Ammon's horn (tissue), 1 donor: ENCODE measurements at regions not wholly inside any gene's neighbourhood (a gene's known extent, or its start where the extent isn't known, plus 50 kb on each side); places are given as distances from the start of the nearest gene placed in this dataset.
A peak's percentile ranks its signal among the peaks of the same experiment; 100 is the strongest.

Experiments
- DNase-seq: peaks from one replicate; pipeline ENCODE4 v3.0.0-alpha.2; 2016; ENCODE audit warnings: low spot score

DNA sequence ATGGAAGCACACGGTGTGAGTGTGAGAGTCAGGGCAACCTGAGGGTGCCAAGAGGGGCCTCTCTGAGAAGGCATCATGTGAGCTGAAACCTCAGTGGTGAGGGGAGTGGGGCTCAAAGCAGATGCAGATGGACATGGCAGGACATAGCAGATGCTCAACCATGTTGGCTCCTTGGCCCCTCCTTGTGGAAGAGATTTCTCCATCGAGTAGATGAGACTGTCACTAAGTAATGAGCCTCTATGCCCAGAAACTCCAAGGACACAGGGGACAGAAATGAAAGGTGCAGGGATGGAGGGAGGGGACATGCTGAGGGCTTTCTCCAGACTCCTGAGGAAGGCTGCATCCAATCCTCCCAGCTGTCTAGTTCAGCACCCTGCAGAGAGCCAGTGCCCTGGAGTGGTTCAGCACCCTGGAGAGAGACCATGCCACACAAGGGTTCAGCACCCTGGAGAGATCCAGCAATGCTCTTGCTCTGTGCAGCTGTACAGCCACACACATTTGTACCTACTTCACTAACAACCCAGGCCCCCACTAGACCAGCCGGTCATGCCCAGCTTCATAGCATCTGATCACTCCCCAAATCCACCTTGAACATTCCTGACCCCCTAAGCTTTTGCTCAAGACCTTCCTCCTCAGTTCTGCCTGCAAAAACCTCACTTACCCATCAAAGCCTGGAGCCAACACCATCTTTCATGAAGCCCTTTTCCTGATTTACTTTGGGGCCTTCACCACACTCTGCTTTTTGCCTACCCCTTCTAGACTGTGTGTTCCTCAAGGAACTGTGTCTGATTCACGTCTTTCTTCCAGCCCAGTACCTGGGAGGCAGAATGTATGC is 252.0 kb downstream of the CTTN start:
- peak; percentile 68 for DNase-seq

DNA sequence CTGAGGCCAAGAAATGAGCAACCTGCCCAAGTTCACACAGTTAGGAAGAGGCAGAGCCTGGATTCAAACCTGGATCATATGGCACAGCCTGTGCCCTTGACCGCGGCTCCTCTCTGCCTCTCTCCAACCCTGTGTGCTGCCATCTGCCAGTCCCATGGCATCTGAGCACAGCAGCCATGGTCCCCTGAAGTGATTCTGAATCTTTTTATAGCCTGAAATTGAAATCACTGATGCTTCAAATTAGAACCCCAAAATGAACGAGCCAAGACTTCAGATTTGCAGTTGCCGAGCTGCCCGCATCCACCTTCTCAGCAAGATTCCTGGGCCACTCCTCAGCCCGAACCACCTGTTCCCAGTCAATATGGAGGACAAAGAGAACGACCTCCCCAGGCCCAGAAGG is 252.7 kb downstream of the CTTN start:
- no peak for DNase-seq

DNA sequence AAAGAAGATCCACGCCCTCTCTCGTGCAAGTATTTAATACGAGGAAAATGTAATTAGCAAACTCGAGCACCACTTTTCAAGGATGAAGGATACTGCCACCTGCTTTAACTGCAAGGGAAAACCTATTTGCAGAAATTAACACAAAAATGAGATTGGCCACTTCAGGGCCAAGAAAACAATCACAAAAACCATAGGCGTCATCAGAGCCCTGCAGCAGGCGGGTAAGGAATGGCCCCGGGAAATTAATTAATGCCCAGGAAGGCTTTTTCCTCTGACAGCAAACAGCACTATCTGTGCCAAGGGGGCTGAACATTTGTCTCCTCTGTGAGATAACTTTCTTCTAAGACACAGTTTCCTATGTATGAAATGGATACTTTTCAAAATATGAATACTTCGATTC is 255.7 kb downstream of the CTTN start:
- DNase-seq: no peak

DNA sequence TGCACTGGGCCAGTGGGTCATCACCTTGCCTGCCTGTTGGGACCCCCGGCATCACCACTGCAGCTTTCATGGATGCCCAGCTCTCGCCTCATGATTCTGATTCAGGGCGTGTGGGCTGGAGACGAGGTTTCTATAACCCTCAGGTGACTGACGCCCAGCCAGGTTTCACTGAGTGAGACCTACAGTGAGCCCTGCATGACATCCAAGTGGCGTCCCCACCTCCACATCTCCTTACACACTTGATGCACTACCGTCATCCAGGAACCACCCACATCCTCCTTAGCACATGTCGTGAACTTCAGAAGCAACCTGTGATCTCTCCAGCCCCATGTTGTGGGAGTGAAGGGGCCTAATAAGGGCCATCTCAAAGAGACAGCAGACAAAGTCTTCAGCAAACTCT is 257.5 kb downstream of the CTTN start:
- no peak for DNase-seq

DNA sequence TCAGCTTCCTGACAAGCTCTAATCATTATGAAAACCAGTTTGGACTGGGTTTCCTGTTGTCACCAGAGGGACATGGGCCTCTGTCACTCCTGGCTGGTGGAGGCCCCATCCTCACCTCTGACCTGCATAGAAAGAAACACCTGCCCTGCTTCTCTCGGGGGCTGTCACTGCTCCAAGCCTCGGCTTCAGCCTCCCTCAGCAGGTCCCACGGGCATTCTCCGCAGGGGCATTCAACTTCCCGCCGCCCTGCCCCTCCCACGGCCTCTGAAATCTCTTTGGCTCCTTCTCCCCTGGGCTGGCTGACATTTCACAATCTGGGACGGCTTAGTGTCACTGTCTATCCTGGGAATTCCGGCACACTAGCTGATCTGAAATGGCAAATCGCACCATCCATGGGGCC is 257.9 kb downstream of the CTTN start:
- no peak for DNase-seq

DNA sequence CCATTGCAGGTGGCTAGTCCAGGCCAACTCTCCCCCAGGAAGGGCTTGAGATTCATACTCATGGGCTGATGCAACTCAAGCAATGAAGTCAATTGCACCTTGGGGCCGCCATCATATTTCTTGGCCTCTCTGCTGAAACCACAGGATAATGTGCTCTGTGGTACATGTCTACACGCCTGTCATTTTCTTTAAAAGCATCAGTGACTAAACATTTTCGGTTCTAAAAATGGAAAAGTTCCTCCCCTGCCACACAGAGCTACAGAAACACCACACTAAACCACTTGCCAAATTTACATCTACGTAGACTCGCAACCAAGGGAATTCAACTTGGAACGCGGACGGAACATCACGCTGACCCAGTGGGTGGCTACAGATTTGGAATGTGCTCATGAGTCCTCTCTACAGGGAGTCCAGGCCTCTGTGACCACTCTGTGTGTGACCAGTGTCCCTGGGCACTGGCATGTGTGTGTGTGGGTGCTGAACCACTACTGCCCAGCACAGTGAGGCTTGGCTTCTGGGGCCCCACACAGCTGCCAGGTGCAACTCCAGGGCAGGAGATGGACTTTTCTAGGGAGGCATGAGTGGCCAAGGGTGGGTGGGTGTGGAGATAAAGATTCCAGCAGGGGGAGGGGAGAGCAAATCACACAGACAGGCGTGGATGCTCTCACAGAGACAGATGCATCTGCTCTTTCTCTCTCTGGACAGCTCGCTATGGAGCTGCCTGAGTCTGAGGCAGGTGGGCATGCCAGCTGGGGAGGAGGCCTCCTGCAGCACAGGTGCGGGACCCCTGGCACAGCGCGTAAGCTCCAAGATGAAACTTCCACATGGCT is 261.9 kb downstream of the CTTN start:
- no peak for DNase-seq

DNA sequence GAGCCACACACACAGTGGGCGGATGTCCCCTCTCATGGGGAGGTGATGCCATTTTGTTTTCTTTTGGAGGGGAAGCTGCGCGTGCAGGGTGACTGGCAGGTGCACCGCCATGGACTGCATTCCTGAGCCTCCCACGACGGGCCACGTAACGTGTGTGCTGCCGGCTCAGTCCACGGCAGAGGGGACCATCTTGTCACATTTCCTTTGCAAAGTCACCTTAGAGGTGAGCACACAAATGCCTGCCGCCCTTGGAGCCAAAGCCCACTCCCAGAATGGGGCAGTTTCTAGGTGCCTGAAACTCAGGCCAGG is 262.5 kb downstream of the CTTN start:
- no peak for DNase-seq

DNA sequence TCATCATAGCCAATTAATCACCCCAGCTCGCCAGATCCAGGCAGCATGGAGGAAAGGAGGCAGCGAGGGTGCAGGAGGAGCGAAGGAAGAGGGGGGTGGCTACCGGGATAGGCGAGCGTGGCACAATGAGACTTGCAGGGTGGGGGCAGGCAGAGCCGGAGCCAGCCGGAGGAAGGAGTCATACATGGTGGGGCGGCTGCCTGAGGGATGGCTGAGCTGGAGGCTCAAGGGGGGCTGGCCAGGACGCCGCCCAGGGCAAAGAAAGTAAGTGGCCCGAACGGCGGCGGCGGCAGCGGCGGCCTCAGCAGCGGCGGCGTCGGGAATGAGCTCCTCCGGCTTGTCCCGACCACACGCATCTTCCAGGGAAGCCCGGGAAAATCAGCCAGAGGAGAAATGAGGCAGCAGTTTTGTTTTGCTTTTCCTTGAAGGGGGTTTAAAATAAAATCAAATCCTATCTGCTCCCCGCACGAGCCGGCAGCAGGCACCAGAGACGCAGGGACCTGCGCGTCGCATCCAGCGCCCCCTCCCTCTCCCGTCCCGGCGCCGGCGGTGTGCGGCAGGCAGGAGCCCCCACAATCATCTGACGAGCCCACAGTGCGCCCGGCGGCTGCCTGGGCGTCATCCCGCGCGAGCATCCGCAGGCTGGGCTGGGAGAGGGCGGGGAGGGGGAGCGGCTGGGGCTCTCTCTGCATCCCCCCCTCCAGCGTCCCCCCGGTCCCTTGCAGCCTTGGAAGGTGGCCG is 263.6 kb downstream of the CTTN start:
- DNase-seq: peak; percentile 59

DNA sequence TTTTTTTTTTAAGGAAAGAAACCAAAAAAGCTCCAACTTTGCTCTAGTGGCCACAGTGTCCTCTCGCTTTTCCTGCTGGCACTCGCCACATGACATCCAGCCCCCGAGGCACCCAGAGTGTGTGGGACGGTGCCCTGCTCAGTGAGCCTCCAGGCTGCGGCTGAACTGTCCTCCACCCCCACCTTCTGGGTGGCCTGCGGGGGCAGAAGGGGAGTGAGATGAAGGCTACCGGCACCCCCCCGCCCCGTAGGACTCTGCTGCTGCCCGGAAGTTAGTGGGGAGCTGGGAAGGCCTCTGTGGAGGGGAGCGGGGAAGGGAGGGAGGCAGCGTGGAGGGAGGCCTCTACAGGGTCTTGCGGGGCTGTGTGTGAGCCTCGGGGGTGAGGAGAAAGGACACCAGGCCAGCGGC is 264.4 kb downstream of the CTTN start:
- DNase-seq: no peak

DNA sequence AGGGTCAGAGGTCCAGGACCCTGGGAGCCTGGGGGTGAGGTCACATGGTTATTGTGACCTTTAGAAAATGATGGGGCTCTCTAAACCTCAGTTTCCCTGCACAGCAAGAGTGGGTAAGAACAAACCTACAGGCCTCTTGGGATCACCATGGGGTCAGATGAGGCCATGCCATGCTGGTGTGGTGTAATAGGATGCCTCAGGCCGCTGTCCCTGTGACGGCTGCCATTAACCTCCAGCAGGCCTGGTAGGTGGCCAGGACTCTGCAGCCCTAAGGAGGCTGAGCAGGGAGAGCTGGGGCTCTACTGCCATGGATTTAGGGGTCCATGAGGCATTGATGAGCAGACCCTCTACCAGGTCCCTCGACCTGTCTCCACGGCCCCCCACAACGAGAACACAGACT is 265.5 kb downstream of the CTTN start:
- no peak for DNase-seq

DNA sequence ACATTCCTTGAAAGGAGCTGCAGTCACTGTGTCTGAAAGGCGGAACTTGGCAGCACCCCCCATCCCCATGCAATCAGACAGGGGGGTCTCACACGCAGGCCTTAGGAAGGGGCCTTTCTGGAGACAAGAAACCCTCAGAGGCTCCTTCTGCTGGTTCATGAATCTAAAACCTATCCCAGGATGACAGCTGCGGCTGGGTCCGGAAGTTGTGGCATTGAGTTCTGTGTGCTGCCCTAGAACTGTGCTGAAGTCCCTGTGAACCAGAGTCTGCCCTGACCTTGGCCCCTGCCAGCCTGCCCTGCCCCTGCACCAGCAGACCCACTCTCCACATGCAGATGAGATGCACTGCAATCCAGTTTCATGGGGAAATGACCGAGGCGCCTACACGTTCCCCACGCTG is 268.0 kb downstream of the CTTN start:
- DNase-seq: no peak

DNA sequence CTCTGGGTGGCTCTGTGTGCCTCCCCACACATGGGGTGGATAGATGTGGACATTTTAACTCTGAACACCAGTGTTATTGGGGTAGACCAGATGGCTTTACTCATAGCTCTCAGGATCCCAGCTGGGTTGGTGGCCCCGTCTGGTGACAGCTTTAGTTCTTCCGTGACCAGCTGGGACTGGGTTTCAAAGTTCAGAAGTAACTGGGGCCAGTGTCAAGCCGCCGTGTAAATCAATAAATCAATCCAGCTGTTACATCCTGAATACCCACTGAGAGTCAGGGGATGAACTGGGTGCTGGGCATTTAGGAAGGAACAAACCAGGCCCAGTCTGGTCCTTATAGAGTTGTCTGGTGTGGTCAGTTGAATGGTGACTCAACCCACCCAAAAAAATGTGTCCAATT is 269.4 kb downstream of the CTTN start:
- DNase-seq: no peak

DNA sequence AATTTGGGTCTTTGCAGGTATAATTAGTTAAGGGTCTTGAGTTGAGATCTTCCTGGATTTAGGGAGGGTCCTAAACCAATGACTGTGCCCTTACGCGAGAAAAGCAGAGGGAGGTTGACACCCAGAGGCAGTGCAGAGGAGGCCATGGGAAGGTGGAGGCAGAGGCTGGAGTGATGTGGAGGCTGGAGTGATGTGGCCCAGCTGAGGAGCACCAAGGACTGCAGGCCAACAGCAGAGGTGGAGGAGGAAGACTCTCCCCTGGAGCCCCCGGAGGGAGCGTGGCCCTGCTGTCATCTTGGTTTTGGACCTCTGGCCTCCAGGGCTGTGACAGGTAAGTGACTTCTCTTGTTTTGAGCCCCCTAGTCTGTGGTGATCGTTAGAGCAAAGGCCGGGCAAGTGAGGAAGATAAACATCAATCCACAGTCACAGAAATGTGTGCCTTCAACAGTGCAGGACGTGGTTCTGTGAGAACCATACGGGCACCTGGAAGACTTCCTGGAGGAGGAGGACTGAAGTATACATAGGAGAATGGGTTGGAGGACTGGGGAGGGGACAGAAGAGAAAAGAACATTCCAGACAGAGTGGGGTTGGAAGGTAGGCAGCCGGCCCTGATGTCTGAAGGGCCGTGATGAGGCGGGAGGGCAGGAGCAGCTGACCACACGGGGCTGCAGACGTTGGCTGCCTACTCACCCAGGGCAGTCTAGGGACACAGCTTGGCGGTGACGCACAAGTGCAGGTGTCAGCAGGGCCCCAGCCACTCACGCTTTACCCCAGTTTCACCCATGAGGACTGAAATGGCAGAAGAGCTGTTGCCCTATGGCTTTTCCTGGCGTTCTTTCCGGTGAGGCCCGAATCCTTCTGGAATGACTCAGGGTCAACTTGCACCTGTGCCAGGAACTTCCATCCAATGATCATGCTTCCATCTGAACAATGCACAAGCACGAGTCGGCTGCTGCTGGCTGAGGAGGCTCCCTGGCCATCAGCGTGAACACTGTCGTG is 270.2 kb downstream of the CTTN start:
- DNase-seq: no peak

DNA sequence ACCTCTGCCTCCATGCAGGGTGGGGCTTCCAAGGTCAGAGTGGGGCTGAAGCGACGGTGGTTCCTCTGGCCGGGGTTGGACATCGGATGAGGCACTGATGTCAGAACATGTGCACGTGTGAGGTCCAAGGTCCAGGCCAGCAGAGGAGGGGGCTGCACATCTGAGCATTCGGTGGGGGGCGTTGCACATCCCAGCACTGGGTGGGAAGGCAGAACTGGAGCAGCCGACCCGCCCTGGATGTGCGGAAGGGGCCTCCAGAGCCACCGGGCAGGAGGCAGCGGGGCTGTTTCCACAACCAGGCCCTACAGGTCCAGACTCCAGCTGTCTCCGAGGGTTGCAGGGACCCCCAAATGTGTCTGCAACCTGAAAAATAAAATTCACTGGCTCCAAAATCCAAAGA is 271.0 kb downstream of the CTTN start:
- no peak for DNase-seq

DNA sequence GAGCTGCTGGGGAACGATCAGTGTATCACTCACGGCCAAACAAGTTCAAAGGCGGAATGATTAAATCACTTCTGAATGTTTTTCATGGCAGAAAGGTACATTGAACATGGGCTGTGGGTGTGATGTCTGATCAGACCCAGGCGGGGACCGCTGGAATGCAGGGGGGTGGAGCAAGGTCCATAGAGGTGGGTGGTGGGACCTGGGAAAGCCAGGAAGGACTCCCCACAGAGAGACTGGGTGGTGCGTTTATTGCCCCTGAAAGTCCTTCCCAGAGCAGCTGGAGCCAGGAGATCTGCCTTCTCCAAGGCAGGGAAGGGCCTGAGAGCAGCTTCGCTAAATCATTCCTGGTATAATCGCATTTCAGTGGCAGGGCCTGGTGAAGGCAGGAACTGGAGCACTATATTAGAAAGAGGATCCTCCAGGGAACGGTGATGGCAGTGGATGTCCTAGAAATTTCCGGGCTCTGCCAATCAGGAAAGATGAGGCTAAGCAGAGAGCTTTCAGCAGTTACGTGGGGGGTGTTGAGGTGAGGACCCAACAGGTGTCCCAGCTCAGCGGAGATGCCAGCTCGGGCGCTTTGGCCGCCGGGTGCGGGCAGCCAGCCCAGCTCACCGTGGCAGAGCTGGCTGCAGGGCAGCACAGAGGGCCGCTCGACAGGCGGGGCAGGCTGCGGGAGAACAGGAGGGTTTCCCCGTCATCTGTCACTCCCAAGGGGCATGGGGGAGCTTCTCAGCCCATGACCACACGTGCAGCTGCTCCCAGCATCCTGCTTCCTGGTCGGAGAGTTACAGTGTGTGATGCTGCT is 271.7 kb downstream of the CTTN start:
- no peak for DNase-seq

DNA sequence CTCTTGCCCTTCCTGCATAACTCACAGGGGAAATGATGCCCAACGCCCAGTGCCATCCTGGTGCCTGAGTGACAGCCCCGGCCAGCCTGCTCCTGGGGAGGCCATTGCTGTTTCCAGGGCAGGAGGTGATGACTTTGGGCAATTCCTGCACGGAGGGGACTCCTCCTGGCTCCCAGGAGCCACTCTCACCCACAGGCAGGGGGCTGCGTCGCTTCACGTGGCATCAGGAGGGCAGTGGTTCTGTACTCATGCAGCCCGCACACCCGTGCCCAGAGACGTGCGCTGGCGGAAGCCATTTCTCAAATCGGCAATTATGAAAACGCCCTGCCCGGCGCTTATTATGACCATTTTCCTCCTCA is 272.3 kb downstream of the CTTN start:
- DNase-seq: no peak

DNA sequence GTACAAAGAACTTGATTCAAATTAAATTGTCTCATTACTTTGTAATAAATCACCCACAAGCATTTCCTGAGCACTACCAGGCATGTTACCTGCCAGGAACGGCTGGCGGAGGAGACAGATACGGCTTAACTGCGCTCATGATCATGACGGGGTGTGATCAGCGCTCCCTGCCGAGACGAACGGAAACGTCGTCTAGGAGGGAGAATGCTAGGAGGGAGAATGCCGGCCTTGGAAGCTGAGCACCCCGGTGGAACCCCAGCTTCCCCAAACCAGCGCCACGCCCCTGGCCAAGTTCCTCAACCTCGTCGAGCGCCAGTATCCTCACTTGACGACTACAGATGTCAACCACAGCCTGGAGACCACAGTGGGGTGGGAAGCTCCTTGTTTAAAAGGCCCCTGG is 272.8 kb downstream of the CTTN start:
- DNase-seq: no peak

DNA sequence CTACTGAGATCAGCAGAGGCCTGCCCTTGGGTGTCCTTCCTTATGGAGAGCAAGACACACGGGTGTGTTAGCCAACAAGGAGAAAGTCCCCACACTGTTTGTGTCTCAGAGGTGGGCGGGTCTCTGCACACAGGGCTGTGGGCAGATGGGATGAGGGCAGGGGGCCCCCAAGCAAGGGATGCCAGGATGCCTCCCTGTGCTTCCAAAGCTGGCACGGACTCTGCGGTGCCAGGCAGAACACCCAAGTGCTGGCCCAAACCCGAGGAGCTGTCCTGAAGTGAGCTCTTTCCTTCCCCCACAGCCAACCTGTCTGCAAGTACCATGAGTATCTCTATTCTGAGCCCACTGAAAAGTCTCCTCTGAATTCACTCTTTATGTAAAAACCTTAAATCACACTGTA is 273.3 kb downstream of the CTTN start:
- no peak for DNase-seq

DNA sequence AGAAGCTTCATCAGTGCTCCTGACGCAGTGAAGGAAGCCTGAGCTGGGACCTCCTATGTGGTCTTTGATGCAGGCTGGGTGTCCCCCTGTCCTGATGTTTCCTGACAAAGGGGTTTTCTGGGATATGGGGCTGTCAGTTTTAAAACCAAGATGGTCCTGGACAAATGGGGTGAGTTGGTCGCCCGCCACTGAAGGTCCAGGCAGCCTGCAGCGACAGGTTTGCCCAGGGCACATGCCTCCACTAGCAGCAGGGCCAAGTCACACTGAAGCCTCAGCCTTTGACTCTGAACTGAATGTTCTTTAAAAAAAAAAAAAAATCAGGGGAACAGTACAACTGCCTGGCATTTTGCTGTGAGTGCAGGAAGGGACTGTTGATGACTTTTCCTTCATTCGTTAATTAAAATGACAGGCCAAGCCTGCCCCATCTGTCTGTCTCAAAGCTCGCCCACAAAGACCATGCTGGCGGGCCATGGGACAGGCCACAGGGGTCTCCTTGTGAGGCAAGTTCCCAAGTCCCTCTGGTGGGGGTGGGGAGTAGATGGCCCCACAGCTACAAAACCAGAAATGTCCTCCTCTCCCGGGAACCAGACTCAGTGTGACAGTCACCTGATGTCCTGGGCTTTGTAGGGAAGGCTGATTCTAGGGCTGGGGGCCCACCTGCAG is 274.8 kb downstream of the CTTN start:
- DNase-seq: no peak

DNA sequence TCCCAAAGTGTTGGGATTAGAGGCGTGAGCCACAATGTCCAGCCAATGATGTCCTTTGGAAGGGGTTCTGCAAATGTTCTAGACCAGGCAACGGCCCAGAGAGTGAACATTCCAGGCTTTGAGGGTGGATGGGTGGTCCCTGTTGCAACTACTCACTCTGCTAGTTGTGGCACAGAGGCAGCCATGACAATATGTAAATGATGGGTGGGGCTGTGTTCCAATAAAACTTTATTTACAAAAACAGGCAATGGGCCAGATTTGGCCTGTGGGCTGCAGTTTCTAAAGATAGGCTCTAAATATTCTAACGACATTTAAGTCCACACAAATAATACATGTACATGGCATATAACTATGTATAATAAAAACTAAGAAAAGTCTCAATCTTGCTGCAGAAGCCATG is 276.3 kb downstream of the CTTN start:
- no peak for DNase-seq
